Kidney (tissue), 13 donors: ENCODE measurements at regions not wholly inside any gene's neighbourhood (a gene's known extent, or its start where the extent isn't known, plus 50 kb on each side); places are given as distances from the start of the nearest gene placed in this dataset.
A peak's percentile ranks its signal among the peaks of the same experiment; 100 is the strongest.

ENCODE experiments used
- DNase-seq, 5 donors: peaks; one replicate each; pipeline ENCODE4 v3.0.0-alpha.2; 2013 to 2020
- FAIRE-seq: peaks from 2 replicates; lab custom pipeline; 2012; peaks lifted over from hg19 to GRCh38; lab: Jason Lieb, UNC
- H3K27ac ChIP-seq, 2 donors: one replicate each; pipeline ENCODE4 v1.7.0; 2013; ENCODE audit warnings: low read depth in 2 of 2, low read length in 2 of 2, inconsistent platforms in 1 of 2
- H3K27me3 ChIP-seq: one replicate; pipeline ENCODE4 v1.7.1; 2013; ENCODE audit warnings: low read length, inconsistent platforms; ENCODE audit not compliant: control insufficient read depth, insufficient read depth
- H3K36me3 ChIP-seq, 3 donors: one replicate each; pipeline versions ENCODE4 v1.7.0 to v1.7.1; 2013; ENCODE audit warnings: low read length in 3 of 3, control low read depth in 1 of 3, inconsistent platforms in 1 of 3; ENCODE audit not compliant: insufficient read depth in 3 of 3, control insufficient read depth in 2 of 3
- H3K4me1 ChIP-seq, 3 donors: one replicate each; pipeline versions ENCODE4 v1.7.0 to v1.7.1; 2013; ENCODE audit warnings: low read length in 3 of 3, inconsistent platforms in 1 of 3, low read depth in 1 of 3; ENCODE audit not compliant: control insufficient read depth in 2 of 3, insufficient read depth in 2 of 3
- H3K4me3 ChIP-seq, 3 donors: one replicate each; pipeline versions ENCODE4 v1.7.0 to v1.8.1; 2013; ENCODE audit warnings: low read length in 3 of 3, control low read depth in 1 of 3, inconsistent platforms in 1 of 3
- H3K9ac ChIP-seq, 3 donors: one replicate each; pipeline versions ENCODE4 v1.7.0 to v1.7.1; 2013; ENCODE audit warnings: low read length in 3 of 3, control low read depth in 1 of 3, inconsistent platforms in 1 of 3
- H3K9me3 ChIP-seq, 3 donors: one replicate each; pipeline versions ENCODE4 v1.7.0 to v1.7.1; 2013; ENCODE audit warnings: low read length in 3 of 3, control low read depth in 1 of 3, inconsistent platforms in 1 of 3; ENCODE audit not compliant: control insufficient read depth in 2 of 3, insufficient read depth in 1 of 3
- CTCF ChIP-seq: IDR thresholded peaks from 3 replicates; pipeline ENCODE4 v1.5.1; 2012; ENCODE audit warnings: mild to moderate bottlenecking, moderate library complexity, borderline replicate concordance; ENCODE audit not compliant: insufficient read depth; ENCODE audit errors: extremely low read depth
- intact Hi-C: fragments of 100-400 bp; cut with DNase I; formaldehyde crosslinking; loops from one replicate; pipeline ENCODE4 v1.11.1; 2022
- donor health status: control.
- donor health status: control.
- donor health status: control.
- donor health status: control.
- donor health status: control.
- donor health status: DM: yes; HTN: yes; CAD: no.
- donor health status: Normal renal cell carcinoma (clear cell type).

DNA sequence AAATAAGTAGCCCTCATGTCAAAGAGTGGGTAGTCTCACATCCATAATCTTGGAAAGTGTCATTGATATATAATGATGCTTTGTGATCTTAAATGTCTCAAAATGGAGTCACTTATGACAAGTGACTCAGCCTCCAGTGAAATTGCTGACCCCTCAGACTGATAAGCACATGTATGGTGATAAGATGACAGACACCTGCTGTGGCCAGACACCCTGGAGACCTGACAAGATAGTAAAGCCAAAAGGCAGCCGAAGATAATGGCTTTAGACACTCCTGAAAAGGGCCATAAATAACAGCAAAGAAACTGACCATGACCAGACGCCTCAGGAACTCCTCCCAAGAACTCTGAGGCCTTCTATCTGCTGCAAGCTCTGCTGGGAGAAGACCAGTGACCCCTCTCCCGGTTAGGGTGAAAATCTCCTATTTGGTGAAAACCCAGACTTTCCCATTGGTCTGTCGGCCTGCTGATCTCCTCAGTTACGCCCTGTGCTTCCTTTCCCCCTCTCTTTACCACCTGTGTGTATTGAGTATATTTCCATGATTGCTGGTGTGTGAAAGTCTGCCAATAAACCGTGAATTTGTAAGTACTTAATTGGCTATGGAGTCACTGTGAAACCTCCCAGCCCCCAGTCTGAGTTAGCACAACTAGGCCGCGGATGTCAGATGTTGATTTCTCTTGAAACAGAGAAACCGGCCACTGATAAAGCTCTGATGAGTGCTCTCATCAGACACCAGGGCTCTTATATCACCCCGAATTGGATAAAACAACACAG, 226.7 kb upstream of the MYOCD start:
- TF ChIP-seq CTCF = no peak
- Histone ChIP-seq H3K4me3 (no peak overlapping the region), H3K27ac (no peak overlapping the region), H3K27me3 (no peaks in the 10 kb centered on the region), H3K4me1 (no peaks in the 10 kb centered on the region), H3K9me3 (no peaks in the 10 kb centered on the region), H3K36me3 (no peaks in the 10 kb centered on the region), H3K9ac (no peak overlapping the region)
- intact Hi-C loops = no loop called here
- no peak for FAIRE-seq
- DNase-seq = peak in 3 of 5 donors; percentile 25 to 61 (median 59)

DNA sequence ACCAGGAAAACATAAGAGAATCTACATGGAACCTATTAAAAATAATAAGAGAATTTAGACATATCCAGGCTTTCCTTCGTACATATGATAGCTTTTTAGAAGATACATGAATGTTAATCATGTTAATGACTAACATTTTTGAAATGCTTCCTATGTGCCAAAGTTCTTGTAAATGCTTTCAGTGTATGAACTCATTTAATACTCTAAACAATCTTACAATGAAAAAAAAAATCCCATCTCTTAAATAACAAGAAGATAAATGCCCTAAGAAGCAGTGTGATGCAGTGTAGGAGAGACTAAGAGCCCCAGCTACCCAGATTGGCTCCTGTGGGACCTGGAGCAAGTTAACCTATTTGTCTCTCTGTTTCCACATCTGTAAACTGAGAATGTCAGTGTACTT, 220.4 kb upstream of the MYOCD start:
- no peak overlapping the region for H3K9ac ChIP-seq
- H3K9me3 ChIP-seq = no peaks in the 10 kb centered on the region
- TF ChIP-seq CTCF = no peak
- H3K27me3 ChIP-seq = no peaks in the 10 kb centered on the region
- intact Hi-C loops = no loop called here
- no peaks in the 10 kb centered on the region for H3K36me3 ChIP-seq
- H3K4me3 ChIP-seq = no peak overlapping the region
- DNase-seq (no peak), FAIRE-seq (no peak)
- H3K4me1 ChIP-seq = no peaks in the 10 kb centered on the region
- H3K27ac ChIP-seq = no peak overlapping the region

DNA sequence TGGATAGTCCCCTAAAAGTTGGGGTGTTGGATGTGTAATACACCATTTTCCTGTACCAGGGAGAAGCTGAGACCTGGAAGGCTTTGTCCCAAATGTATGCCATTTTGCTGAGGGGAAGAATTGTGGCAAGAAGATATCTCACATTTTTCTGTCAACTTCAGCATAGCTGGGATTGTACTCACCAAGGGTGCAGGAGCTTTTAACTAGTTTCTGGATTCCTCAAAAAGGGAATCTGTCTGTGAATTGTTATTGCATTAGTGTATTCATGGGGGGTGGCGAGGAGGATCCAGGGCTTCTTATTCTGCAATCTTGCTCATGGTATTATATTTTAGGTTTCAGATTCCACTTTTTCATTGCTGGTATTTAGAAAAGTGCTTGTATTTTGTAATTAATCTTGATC, 208.2 kb upstream of the MYOCD start:
- no peaks in the 10 kb centered on the region for H3K9me3 ChIP-seq
- H3K27me3 ChIP-seq = no peaks in the 10 kb centered on the region
- TF ChIP-seq CTCF = no peak
- no peaks in the 10 kb centered on the region for H3K36me3 ChIP-seq
- no peak for DNase-seq
- H3K4me1 ChIP-seq = no peaks in the 10 kb centered on the region
- no peak overlapping the region for H3K27ac ChIP-seq
- no peak for FAIRE-seq
- intact Hi-C loops = no loop called here
- no peak overlapping the region for H3K4me3 ChIP-seq
- no peak overlapping the region for H3K9ac ChIP-seq
